NCI-H2227 treated with DMSO at 0.1 percent for 48 hours (cell line): ENCODE measurements at regions not wholly inside any gene's neighbourhood (a gene's known extent, or its start where the extent isn't known, plus 50 kb on each side); places are given as distances from the start of the nearest gene placed in this dataset.

Experiments
- DNase-seq: peaks from one replicate; lab custom pipeline; 2025; lab: John Stamatoyannopoulos, UW

DNA sequence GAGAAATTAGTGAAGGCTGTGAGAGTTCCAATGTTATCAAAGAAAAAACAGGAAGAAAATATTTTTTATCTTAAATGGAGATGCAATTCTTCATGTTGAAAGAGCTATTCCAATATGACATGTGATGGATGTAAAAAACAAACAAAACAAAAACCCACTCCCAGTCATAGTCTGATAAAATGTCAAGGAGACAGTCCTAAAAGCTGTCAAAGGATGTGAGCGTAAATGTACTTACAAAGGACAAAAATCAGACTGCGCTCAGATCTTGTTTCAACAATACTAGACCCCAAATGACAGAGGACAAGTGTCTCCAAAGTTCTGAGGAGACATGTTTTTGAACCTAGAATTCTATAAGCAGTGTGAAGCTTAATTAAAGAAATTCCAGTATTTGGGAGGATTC, 265.8 kb downstream of the PLPP3 start:
- no peak for DNase-seq

DNA sequence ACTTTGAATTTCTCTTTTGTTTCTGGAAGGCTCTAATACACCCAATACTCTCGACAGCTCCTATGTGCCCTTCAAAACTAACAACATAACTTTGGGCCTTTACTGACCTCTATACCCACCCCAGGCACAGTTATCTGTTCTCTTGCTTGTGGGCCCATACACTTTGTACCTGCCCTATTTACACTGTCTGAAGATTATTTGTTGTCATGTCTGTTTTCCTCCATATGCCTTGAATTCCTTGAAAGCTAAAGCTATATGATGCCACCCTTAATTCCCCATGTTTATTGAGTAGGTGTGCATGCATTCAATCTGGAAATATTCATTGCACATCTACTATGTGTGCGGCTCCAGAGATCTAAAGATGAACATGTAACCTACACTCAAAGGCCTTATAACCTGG, 267.6 kb downstream of the PLPP3 start:
- DNase-seq, result no peak

DNA sequence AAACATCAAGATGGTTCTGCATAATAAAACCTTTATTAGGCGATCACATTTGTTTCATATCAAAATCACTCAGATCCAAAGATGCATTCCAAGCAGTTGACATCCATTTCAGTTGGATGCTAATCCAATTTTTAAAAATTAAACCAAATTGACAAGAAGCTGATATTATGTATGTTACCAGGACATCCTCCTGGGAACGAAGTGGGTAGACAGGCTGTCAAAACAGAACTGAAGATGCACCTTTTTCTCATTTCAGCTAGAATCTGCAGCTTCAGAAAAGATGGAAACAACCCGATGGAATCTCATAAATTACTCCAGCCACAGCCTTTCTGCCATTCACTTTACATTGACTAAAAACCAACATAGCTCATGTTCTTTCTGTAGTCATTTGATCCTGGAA, 268.4 kb downstream of the PLPP3 start:
- DNase-seq, result no peak

GRCh38 chr1:56309065-56309464, 270.3 kb downstream of the PLPP3 start:
- DNase-seq, result no peak

GRCh38 chr1:56304975-56305374, 274.4 kb downstream of the PLPP3 start:
- DNase-seq, result no peak

- DNase-seq, result no peak
Measured at GRCh38 chr1:56303805-56304204, 275.6 kb downstream of the PLPP3 start.

DNA sequence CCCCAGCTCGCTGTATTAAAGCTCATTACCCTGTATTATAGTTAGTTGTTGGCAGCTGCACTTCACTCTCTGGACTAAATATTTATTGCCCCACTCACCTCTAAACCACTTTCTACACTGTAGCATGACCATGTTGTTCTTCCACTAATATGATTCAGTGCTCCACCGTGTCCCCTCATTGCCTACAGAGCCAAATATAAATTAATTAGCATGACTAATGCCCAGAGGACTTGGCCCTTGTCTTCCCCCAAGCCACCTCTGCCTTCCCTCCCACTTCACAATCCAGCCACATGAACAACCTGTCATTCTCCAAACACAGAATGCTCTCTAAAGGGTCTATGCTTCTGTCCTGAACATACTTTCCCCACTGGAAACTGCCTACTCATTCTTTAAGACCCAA, 276.5 kb downstream of the PLPP3 start:
- DNase-seq, result no peak

DNA sequence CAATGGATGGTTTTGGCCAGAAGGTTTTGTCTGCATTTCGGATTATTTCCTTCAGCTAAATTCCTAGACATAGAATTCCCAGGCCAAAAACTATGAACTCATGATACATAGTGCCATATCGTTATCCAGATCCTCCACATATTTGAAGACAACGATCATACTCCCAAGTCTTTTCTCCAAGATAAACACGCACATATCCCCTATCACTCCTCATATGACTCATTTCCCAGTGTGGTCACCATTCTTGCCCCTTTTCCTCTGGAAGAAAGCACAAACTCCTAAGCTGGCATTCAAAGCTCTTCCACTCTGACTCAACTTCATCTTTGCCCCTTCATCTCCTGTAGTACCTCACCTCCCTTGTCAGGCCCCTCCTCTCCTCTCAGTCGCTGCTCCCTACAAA, 277.6 kb downstream of the PLPP3 start:
- no peak for DNase-seq

DNA sequence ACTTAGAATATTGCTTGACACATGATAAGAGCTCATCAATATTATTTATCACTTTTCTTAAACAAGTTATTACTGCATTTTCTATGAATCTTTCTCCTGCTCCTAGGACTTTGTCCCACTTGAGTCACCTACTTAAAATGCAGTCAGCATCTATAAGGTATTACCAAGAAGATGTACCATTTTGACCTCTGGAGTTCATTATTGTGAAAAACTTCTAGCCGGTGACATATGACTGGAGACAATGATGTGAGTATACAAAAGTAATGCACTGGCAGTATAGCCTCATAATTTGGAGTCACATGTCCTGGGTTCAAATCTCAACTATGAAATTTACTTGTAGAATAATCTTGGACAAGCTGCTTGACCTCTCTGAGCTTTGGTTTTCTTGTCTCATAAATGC, 278.5 kb downstream of the PLPP3 start:
- no peak for DNase-seq

- DNase-seq, result no peak
Measured at GRCh38 chr1:56298866-56299265, 280.5 kb downstream of the PLPP3 start.

DNA sequence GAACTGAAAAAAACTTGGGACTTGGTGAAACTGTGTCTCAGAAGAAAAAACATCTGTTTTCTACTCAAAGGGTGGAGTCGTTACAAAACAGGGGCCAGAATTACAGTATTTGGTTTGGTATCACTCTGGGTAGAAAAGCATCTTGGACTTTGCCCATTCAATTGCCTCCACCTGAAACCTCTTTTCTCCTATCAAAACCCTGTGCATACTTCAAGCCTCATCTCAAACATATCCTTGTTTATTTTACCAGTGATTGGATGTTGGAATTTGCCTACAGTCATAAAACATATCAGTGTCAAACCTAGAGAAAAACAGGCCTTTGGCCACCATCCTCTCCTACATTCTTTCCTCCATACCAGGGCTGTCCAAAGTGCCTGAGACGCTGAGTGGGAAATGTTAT, 281.5 kb downstream of the PLPP3 start:
- no peak for DNase-seq

DNA sequence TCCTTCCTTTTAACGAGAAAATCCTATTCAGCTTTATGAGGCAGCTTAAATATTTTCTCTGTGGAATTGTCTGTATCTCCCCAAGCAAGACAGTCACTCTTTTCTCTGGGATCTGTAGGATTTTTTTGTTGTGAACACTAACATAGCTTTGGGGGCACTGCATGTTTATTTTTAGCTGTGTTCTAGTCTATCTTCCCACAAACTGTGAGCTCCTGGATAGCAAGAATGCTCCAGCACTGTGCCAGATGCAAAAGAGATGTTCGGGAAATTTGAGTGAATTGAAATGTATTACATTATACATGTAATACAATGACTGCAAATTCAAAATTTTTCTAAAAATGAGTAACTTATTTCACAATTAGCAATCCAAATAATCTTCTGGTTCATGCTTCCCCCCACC, 282.2 kb downstream of the PLPP3 start:
- no peak for DNase-seq

GRCh38 chr1:56295949-56296929, 283.1 kb downstream of the PLPP3 start:
- DNase-seq, result no peak

DNA sequence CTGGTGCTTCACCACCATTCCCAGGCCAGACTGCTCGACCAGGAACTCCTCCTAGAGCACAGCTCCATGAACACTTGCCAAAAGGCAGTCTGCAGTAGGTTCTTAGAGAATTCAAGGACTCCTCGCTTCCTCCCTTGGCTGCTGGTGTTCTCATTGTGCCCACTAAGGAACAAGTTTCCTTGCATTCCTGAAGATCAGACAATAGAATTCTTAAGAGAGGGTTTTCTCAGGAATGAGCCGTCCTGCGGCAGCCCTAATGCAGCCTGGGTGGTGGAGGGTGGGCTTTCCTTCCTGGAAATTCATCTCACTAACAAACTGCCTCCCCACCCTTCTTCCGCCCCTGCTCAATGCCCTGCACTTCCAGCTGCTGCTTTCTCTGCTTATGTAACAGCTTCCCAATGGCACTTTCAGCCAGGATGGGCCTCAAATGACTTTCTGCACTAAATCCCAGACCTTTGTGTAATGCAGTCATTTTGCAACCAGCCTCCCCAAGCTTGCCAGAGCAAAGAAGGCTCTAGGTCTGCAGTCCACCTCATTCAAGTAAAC, 287.9 kb downstream of the PLPP3 start:
- DNase-seq, result no peak

DNA sequence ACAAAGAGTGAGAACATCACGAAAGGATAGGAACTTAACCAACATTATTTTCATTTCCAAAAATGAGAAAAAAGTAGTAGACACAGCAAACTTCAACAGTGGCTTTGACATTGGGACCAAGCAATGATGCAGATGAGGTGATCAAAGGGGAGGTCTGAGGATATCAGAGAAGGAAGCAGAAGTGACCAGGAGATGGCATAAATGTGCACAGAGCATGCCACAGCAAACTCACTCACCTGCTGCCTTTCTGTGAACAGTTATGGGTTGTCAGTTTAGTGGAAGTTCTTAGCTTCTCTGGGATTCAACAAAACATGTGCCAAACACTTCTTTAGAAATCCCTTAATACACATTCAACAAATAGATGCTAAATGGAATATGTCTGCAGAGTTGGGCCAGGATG, 290.1 kb downstream of the PLPP3 start:
- no peak for DNase-seq

GRCh38 chr1:56287721-56288120, 291.6 kb downstream of the PLPP3 start:
- DNase-seq, result no peak

- no peak for DNase-seq
Measured at GRCh38 chr1:56286956-56287355, 292.4 kb downstream of the PLPP3 start.

GRCh38 chr1:56286506-56286905, 292.9 kb downstream of the PLPP3 start:
- no peak for DNase-seq

DNA sequence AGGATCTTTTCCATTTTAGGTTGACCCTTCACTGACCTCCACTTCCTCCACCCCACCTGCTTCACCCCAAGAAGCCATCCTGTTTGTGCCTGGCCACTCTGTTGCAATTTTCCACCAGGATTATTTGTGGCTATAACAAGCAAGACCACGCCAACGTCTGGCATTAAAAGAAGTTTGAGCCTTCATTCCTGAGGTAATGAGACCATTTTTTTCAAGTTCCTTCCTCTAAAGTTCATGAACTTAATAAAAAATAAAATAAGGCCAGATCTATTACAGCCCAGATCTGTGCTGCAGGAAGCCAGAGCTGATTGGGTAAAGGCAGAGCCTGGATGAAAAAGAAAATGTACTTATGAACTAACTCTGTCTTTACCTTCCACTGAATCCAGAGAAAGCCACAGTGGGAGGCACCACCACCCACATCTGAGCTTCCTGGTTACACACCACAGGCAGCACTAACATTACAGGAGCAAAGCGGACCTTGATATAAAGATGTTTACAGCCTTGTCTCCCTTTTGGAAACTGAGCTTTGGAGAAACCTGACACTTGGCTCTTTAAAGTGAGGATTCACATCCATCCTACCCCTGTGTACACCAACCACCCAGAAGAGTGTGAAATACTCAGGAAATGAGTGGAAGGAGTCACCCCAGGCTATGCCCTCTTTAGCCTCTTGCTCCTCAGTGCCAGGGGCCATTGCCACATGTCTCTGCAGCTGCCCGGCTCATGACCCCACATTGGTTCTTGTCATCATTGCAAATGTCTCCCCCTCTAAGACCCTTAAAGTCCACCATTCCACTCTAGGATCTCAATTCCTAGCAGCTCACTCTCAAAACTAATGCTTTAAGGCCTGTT, 293.6 kb downstream of the PLPP3 start:
- no peak for DNase-seq

DNA sequence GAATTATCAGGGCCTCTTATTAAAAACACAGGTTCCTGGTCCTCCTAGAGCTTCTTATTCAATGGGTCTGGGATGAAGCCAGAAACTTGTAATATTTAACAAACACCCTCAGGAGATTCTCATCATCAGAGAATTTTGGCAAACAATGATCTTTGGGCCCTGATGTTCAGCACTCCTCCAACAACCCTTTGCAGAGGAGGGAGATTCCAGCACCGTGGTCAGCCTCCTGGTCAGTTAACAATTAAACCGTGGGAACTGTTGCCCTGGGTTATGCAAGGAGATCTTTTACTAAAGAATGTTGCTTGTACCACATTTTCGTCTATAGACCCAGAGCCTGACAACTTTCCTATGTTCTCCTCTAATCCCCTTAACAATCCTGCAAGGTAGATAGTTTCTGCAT, 294.4 kb downstream of the PLPP3 start:
- DNase-seq, result no peak

- no peak for DNase-seq
Measured at GRCh38 chr1:56278061-56278460, 301.3 kb downstream of the PLPP3 start.

- DNase-seq, result no peak
Measured at GRCh38 chr1:56268519-56269140, 310.7 kb downstream of the PLPP3 start.
